PC-9 (cell line): ENCODE measurements at regions not wholly inside any gene's neighbourhood (a gene's known extent, or its start where the extent isn't known, plus 50 kb on each side); places are given as distances from the start of the nearest gene placed in this dataset.

Source experiments
- BruUV-seq: library from RNA; stranded (reverse); fragments of 400-500 nt; replicated peaks from 2 replicates; lab custom pipeline; 2021; lab: Mats Ljungman, UMichigan
- CTCF ChIA-PET: fragments of 300-600 bp; sonication (Branson Sonifier 250); formaldehyde crosslinking; loops from one replicate; lab custom pipeline; 2022; ENCODE audit warnings: antibody characterized with exemption; lab: Charles Lee
- POLR2A ChIA-PET: fragments of 300-600 bp; sonication (Branson Sonifier 250); formaldehyde crosslinking; loops from one replicate; lab custom pipeline; 2022; ENCODE audit warnings: antibody characterized with exemption; ENCODE audit not compliant: unreplicated experiment; lab: Charles Lee
- DNase-seq, 2 experiments: peaks; one replicate each; pipeline versions ENCODE4 v3.0.0 to v3.0.0-alpha.2; 2015 to 2022; ENCODE audit warnings: mixed read lengths in 1 of 2
- H2AFZ ChIP-seq: fragments of 200-600 bp; sonication (generic); 2 replicates; pipeline ENCODE4 v1.8.1; 2017; ENCODE audit warnings: antibody characterized with exemption
- H3F3A ChIP-seq: fragments of 200-600 bp; sonication (generic); 2 replicates; pipeline ENCODE4 v1.8.1; 2017; ENCODE audit warnings: antibody characterized with exemption, mild to moderate bottlenecking, low read depth; ENCODE audit not compliant: insufficient read depth
- H3K27ac ChIP-seq: fragments of 200-600 bp; sonication (generic); 2 replicates; pipeline ENCODE4 v1.6.1; 2016; ENCODE audit warnings: mixed run types
- H3K27me3 ChIP-seq: fragments of 200-600 bp; sonication (generic); 2 replicates; pipeline ENCODE4 v1.6.1; 2016; ENCODE audit warnings: low read depth, mixed run types; ENCODE audit not compliant: insufficient read depth
- H3K36me3 ChIP-seq: fragments of 200-600 bp; sonication (generic); 2 replicates; pipeline ENCODE4 v1.6.1; 2016; ENCODE audit warnings: low read depth, mixed run types
- H3K4me1 ChIP-seq: fragments of 200-600 bp; sonication (generic); replicated peaks from 2 replicates; pipeline ENCODE4 v1.6.1; 2016; ENCODE audit warnings: mixed run types; ENCODE audit not compliant: insufficient read depth
- H3K4me2 ChIP-seq: fragments of 200-600 bp; sonication (generic); 2 replicates; pipeline ENCODE4 v1.6.1; 2017; ENCODE audit warnings: mixed run types
- H3K4me3 ChIP-seq: fragments of 200-600 bp; sonication (generic); 2 replicates; pipeline ENCODE4 v1.6.1; 2016; ENCODE audit warnings: mixed run types
- H3K79me2 ChIP-seq: fragments of 200-600 bp; sonication (generic); 2 replicates; pipeline ENCODE4 v1.6.1; 2017; ENCODE audit warnings: low read depth, mixed run types
- H3K9me2 ChIP-seq: fragments of 200-600 bp; sonication (generic); 2 replicates; pipeline ENCODE4 v1.8.1; 2017; ENCODE audit warnings: mild to moderate bottlenecking; ENCODE audit not compliant: insufficient read depth
- H3K9me3 ChIP-seq: fragments of 200-600 bp; sonication (generic); 2 replicates; pipeline ENCODE4 v1.8.1; 2016; ENCODE audit warnings: low read depth; ENCODE audit not compliant: insufficient read depth
- H4K20me1 ChIP-seq: fragments of 200-600 bp; sonication (generic); 2 replicates; pipeline ENCODE4 v1.8.1; 2017; ENCODE audit not compliant: insufficient read depth
- EZH2 ChIP-seq: fragments of 200-600 bp; sonication (generic); IDR thresholded peaks from 2 replicates; pipeline ENCODE4 v1.8.0; 2017; ENCODE audit warnings: antibody characterized with exemption, low read depth
- intact Hi-C: fragments of 100-400 bp; cut with micrococcal nuclease; formaldehyde crosslinking; loops from one replicate; pipeline ENCODE4 v1.10.0; 2022; ENCODE audit not compliant: unreplicated experiment
- TF ChIP-seq, protein P1 (sequence below): fragments of 200-600 bp; sonication (generic); conservative IDR thresholded peaks from 2 replicates; pipeline ENCODE4 v1.6.1; 2017; ENCODE audit warnings: mixed run types, antibody characterized with exemption, mild to moderate bottlenecking, moderate library complexity

DNA sequence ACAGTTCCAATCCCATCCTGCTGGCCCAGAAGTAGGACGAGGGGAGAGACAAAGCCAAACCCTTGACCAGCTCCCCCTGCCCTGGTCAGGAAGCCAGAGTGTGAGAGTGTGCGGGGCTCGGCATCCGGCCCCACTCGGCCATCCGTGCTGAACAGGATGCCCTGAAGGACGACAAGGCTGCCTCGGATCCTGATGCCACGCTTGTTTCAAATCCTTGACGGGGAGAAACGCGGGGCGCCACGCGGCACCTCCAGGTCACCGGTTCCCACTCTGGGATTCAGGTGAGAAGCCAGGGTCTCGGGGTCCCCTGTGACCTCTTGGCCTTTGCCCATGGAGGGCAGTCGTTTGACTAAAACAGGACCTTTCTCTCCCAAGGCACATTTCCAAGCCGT is 167.8 kb downstream of the BRD1 start:
- no peaks in the 10 kb centered on the region for H3K36me3 ChIP-seq
- intact Hi-C loops: no loop called here
- no peak overlapping the region for H3K4me2 ChIP-seq

DNA sequence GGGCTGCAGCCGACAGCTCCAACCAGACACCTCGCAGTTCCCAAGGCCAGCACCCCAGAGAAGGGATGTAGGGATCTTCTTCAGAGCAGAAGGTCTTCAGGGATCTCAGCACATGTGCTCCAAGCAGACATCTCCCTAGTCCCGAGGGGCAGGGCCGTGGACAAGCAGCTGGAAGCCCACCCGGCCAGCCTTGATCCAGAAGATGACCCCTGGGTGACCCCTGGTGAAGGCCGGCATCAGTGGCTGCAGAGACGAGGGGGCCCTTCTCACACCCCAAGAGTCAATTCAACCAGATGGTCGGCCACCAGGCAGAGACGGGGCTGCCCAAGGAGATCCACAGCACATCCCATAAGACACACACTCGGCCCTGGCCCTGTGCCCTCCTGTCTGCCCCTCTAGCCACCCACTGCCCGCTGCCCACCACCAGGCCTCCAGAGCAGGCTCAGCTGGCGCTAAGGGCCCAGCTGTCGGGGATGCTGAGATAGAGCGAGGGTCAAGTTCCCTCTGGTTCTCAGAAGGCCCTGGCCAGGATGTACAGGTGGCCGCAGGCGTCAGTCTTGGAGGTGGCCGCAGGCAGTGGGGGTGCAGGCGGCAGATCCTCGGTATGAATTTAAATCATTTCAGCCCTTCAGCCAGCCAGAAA is 168.3 kb downstream of the BRD1 start:
- peaks cover 99% of the 10 kb centered on the region for H3K27me3 ChIP-seq

More for the DNA sequence above, 167.8 kb downstream of the BRD1 start:
- H3K9me3 ChIP-seq: no peaks in the 10 kb centered on the region
- no peak overlapping the region for H2AFZ ChIP-seq
- no TSS peak for BruUV-seq
- CTCF ChIA-PET: no interaction called here
- no peaks in the 10 kb centered on the region; the same call in 1 of the 2 replicates for H4K20me1 ChIP-seq
- H3K4me3 ChIP-seq: no peak overlapping the region
- DNase-seq: no peak
- TF ChIP-seq, protein P1, sequence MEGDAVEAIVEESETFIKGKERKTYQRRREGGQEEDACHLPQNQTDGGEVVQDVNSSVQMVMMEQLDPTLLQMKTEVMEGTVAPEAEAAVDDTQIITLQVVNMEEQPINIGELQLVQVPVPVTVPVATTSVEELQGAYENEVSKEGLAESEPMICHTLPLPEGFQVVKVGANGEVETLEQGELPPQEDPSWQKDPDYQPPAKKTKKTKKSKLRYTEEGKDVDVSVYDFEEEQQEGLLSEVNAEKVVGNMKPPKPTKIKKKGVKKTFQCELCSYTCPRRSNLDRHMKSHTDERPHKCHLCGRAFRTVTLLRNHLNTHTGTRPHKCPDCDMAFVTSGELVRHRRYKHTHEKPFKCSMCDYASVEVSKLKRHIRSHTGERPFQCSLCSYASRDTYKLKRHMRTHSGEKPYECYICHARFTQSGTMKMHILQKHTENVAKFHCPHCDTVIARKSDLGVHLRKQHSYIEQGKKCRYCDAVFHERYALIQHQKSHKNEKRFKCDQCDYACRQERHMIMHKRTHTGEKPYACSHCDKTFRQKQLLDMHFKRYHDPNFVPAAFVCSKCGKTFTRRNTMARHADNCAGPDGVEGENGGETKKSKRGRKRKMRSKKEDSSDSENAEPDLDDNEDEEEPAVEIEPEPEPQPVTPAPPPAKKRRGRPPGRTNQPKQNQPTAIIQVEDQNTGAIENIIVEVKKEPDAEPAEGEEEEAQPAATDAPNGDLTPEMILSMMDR: no peak
- TF ChIP-seq EZH2: no peak
- peaks cover 99% of the 10 kb centered on the region for H3K27me3 ChIP-seq
- H3K9me2 ChIP-seq: no peaks in the 10 kb centered on the region
- no peak overlapping the region for H3K27ac ChIP-seq
- POLR2A ChIA-PET: no interaction called here
- H3K79me2 ChIP-seq: peaks cover 9% of the 10 kb centered on the region
- H3F3A ChIP-seq: no peaks in the 10 kb centered on the region
- no peaks in the 10 kb centered on the region for H3K4me1 ChIP-seq

DNA sequence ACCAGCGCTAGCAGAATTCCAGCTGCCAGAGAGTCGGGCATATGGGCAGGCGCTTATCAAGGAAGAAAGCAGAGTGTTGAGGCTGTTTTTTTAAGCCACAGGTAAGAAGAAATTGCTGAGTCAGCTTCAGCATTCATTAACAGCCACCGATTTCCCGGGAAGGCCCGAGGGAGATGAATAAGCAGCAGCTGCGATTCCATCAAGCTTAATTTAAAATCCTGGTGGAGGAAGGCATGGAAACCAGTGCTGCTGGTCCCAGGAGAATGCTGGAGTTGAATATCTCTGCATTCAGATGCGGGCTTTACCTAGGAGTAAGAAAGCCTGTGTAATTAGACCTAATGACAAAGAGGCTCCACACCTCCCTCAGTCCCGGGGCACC is 168.8 kb downstream of the BRD1 start:
- Histone ChIP-seq H3K9me3 (no peaks in the 10 kb centered on the region), H3K27ac (no peak overlapping the region), H3K79me2 (peaks cover 18% of the 10 kb centered on the region), H3K4me1 (no peaks in the 10 kb centered on the region), H3F3A (no peaks in the 10 kb centered on the region), H3K4me3 (no peak overlapping the region), H3K9me2 (no peaks in the 10 kb centered on the region), H4K20me1 (no peaks in the 10 kb centered on the region), H3K27me3 (peaks cover 99% of the 10 kb centered on the region), H3K36me3 (no peaks in the 10 kb centered on the region), H3K4me2 (no peak overlapping the region), H2AFZ (no peak overlapping the region)
- ChIA-PET CTCF (no interaction called here), POLR2A (no interaction called here)
- no peak for DNase-seq
- no TSS peak for BruUV-seq
- intact Hi-C loops: no loop called here
- TF ChIP-seq, protein P1: no peak
- TF ChIP-seq EZH2: no peak; the same call in 1 of the 2 replicates

More for the DNA sequence above, 168.3 kb downstream of the BRD1 start:
- Histone ChIP-seq H3K79me2 (peaks cover 15% of the 10 kb centered on the region), H2AFZ (no peak overlapping the region), H3K4me2 (no peak overlapping the region), H3K4me1 (no peaks in the 10 kb centered on the region), H4K20me1 (no peaks in the 10 kb centered on the region; the same call in 1 of the 2 replicates), H3K36me3 (no peaks in the 10 kb centered on the region), H3K9me2 (no peaks in the 10 kb centered on the region), H3K9me3 (no peaks in the 10 kb centered on the region), H3F3A (no peaks in the 10 kb centered on the region), H3K27ac (no peak overlapping the region), H3K4me3 (no peak overlapping the region)
- POLR2A ChIA-PET: no interaction called here
- intact Hi-C loops: no loop called here
- DNase-seq: no peak
- no TSS peak for BruUV-seq
- CTCF ChIA-PET: no interaction called here
- no peak for TF ChIP-seq EZH2
- TF ChIP-seq, protein P1: no peak
